ENCODE measurements at regions not wholly inside any gene's neighbourhood (a gene's known extent, or its start where the extent isn't known, plus 50 kb on each side); places are given as distances from the start of the nearest gene placed in this dataset.

- no peak for TF ChIP-seq RARB (CRISPR knock-in tag; IDR thresholded peaks at IDR 0.05)
- TF ChIP-seq ESRRG (CRISPR knock-in tag; IDR thresholded peaks at IDR 0.05) = no peak
- no peak for TF ChIP-seq ARNTL (CRISPR knock-in tag; IDR thresholded peaks at IDR 0.05; ENCODE audit: borderline replicate concordance, low read depth)
- no peak for TF ChIP-seq SNAI2 (CRISPR knock-in tag; IDR thresholded peaks at IDR 0.05)
- no peak for TF ChIP-seq ZNF8 (CRISPR knock-in tag; IDR thresholded peaks at IDR 0.05)
- no peak for TF ChIP-seq CSDC2 (CRISPR knock-in tag; IDR thresholded peaks at IDR 0.05)
- no peak for TF ChIP-seq CSRNP3 (CRISPR knock-in tag; IDR thresholded peaks at IDR 0.05)
- TF ChIP-seq ZFP30 (CRISPR knock-in tag; IDR thresholded peaks at IDR 0.05) = no peak
- TF ChIP-seq PPARA (CRISPR knock-in tag; IDR thresholded peaks at IDR 0.05; ENCODE audit: borderline replicate concordance) = no peak
- TF ChIP-seq ZNF565 (CRISPR knock-in tag; conservative IDR thresholded peaks at IDR 0.05; ENCODE audit: low read depth) = no peak
- no peak for TF ChIP-seq ZNF70 (CRISPR knock-in tag; IDR thresholded peaks at IDR 0.05)
- no peak for TF ChIP-seq ZFP3 (CRISPR knock-in tag; IDR thresholded peaks at IDR 0.05)
- no peak for TF ChIP-seq ZC3H10 (CRISPR knock-in tag; IDR thresholded peaks at IDR 0.05)
- no peak for ATAC-seq
These were observed 473.0 kb upstream of the ROBO2 start for GRCh38 chr3:76566904-76567303.

- no peak for TF ChIP-seq ZNF8 (CRISPR knock-in tag; IDR thresholded peaks at IDR 0.05)
- no peak for TF ChIP-seq ESRRG (CRISPR knock-in tag; IDR thresholded peaks at IDR 0.05)
- TF ChIP-seq TSHZ2 (CRISPR knock-in tag; IDR thresholded peaks at IDR 0.05) = no peak
- no peak for TF ChIP-seq ZNF70 (CRISPR knock-in tag; IDR thresholded peaks at IDR 0.05)
- no peak for TF ChIP-seq CREB5 (CRISPR knock-in tag; IDR thresholded peaks at IDR 0.05; ENCODE audit: low read depth)
- TF ChIP-seq BACH2 (CRISPR knock-in tag; IDR thresholded peaks at IDR 0.05; ENCODE audit: borderline replicate concordance) = no peak
- no peak for TF ChIP-seq PPARA (CRISPR knock-in tag; IDR thresholded peaks at IDR 0.05; ENCODE audit: borderline replicate concordance)
- TF ChIP-seq CSRNP3 (CRISPR knock-in tag; IDR thresholded peaks at IDR 0.05) = no peak
- no peak for TF ChIP-seq ZFP3 (CRISPR knock-in tag; IDR thresholded peaks at IDR 0.05)
- ATAC-seq = no peak
These were observed 469.4 kb upstream of the ROBO2 start for GRCh38 chr3:76570436-76571057.

GRCh38 chr3:76576201-76576600, 463.7 kb upstream of the ROBO2 start:
- TF ChIP-seq POU6F1 (CRISPR knock-in tag; IDR thresholded peaks at IDR 0.05; ENCODE audit: borderline replicate concordance, low read depth) (no peak), ZC3H10 (CRISPR knock-in tag; IDR thresholded peaks at IDR 0.05) (no peak), OSR1 (CRISPR knock-in tag; IDR thresholded peaks at IDR 0.05) (no peak), ZNF70 (CRISPR knock-in tag; IDR thresholded peaks at IDR 0.05) (no peak), GLIS3 (CRISPR knock-in tag; IDR thresholded peaks at IDR 0.05) (no peak)
- no peak for ATAC-seq

- ATAC-seq = no peak
- TF ChIP-seq TOX (CRISPR knock-in tag; IDR thresholded peaks at IDR 0.05; ENCODE audit: borderline replicate concordance) (no peak), CSRNP3 (CRISPR knock-in tag; IDR thresholded peaks at IDR 0.05) (no peak), ARNTL (CRISPR knock-in tag; IDR thresholded peaks at IDR 0.05; ENCODE audit: borderline replicate concordance, low read depth) (no peak), PPARA (CRISPR knock-in tag; IDR thresholded peaks at IDR 0.05; ENCODE audit: borderline replicate concordance) (no peak), ZNF565 (CRISPR knock-in tag; conservative IDR thresholded peaks at IDR 0.05; ENCODE audit: low read depth) (no peak), BACH2 (CRISPR knock-in tag; IDR thresholded peaks at IDR 0.05; ENCODE audit: borderline replicate concordance) (no peak), SNAI2 (CRISPR knock-in tag; IDR thresholded peaks at IDR 0.05) (no peak), GLIS3 (CRISPR knock-in tag; IDR thresholded peaks at IDR 0.05) (no peak), ZFP3 (CRISPR knock-in tag; IDR thresholded peaks at IDR 0.05) (no peak), POU6F1 (CRISPR knock-in tag; IDR thresholded peaks at IDR 0.05; ENCODE audit: borderline replicate concordance, low read depth) (no peak), ZC3H10 (CRISPR knock-in tag; IDR thresholded peaks at IDR 0.05) (no peak)
These were observed 457.8 kb upstream of the ROBO2 start for GRCh38 chr3:76582098-76582497.

Data from SK-N-SH treated with all-trans-retinoic acid at 6 μM for 48 hours (cell line).